AG08395 (cell line): ENCODE measurements at regions not wholly inside any gene's neighbourhood (a gene's known extent, or its start where the extent isn't known, plus 50 kb on each side); places are given as distances from the start of the nearest gene placed in this dataset.
A peak's percentile ranks its signal among the peaks of the same experiment; 100 is the strongest.

Experiments
- DNase-seq: peaks from one replicate; pipeline ENCODE4 v3.0.0; 2012; ENCODE audit warnings: mixed read lengths, low spot score

DNA sequence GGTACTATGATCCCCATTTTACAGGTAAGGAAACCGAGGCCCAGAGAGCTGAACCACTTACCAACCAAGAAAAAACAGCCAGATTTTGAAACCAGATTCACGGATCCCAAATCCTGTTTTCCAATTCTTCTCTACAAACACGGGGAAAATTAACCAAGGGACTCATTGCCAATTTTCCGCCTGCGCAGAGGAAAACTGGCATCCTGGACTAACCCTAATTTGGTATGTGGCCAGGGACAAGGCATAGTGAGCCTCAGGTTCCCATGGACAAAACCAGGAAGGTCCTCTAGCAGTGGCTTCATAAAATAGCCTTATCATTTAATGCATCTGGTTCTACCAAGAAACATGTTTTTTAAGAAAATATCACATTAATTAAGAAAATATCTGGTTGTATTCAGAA, 517.3 kb downstream of the MED13L start:
- DNase-seq, result no peak

DNA sequence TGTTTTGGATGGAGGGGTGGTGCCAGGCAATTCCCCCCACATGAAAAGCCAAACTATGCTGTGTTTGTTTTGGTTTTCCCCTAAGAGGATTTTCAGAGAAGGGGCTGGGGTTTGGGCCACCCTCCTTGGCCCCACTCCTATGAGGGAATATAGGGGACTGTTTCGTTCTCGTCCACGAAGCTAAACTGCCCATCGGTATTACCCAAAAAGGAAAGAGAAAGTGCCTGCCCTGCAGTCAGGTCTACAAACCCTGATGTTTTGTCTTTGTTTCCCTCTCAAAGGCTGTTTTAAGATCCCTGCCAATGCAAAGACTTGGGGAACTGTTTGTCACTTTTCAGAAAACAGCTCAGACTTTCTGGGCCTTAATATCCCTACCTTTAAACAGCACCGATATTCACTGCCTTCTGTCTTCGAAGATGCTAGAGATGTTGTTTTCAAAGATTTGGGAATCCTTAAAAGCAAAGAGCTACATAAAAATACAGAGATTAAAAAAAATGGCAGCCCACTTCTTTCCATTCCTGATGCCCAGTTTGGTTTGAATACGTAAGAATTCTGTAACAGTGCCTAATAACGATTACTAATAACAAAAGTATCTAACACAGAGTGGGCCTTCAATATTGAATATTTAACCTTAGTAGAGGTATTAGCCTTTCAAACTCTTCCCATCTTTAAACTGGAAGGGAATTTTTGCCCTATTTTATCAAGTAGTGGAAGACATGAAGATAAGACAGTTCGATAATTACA, 518.4 kb downstream of the MED13L start:
- no peak for DNase-seq

DNA sequence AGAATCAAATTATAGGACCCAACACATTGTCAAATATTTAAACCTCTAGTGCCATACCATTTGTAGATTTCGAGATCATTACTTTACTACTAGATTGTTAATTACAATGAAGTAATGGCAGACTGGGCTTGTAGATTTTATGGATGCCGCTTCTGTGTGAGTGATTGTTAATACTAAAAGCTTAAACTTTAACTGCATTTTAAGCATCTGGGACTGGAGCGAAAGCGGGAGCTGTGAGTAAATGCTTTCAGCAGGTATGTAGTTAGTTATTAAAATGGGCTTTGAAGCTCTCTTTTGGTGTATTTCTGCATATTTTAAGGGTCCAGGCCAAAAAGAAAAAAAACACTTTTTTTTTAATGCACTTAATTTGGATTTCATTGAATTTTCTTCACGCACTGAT, 519.3 kb downstream of the MED13L start:
- DNase-seq, result no peak

DNA sequence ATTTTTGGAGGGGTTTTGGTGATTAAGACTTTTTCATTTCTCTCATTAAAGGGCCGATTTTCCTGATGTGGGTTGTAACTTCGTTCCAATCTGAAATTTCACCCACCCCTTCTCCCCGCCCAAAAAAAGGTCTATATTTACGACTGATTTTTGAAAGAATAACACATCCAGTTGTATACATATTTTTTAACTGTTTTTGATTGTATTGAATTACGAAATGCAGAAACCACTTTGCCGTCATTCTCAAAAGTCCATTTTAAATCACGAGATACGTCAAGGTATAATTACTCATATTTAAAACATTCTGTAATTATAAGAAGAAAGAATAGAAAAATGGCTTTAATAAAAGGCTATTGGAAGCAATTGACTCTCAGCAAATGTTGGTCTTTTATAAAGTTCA, 520.7 kb downstream of the MED13L start:
- no peak for DNase-seq

DNA sequence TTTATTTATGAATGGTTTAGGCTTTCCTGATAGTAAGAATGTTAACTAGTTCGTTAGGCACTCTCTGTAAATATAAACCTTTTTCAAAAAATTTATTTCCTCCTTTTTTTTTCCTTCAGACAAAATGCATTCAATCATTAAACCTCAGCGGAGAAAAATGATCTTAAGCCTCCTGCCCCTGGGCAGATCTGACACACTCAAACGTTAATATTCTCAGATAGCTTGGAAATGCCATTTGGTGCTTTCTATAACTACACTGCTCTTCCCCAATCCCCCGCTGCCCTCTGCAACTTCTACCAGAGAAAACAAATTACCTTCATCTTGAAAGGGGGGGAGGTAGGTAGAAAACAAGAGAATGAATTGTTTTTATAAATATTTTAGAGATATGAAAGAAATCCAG, 521.2 kb downstream of the MED13L start:
- DNase-seq, result no peak

DNA sequence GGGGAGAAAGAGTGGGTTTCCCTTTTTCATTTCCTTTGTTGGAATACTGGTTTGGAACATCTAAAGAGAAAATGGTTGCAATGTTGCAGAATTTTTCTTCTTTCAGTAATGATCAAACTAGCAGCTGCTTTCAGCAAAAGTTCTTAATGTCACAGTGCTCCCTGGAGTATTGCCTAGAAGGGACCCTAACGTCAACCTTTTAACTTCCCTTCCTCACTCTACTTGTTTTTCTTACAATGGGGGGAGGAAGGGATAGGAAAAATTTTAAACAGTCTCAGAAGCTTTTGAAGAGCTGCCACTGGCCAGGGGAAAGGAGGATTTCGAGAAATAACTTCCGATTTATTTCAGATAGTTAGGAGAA, 521.8 kb downstream of the MED13L start:
- no peak for DNase-seq

DNA sequence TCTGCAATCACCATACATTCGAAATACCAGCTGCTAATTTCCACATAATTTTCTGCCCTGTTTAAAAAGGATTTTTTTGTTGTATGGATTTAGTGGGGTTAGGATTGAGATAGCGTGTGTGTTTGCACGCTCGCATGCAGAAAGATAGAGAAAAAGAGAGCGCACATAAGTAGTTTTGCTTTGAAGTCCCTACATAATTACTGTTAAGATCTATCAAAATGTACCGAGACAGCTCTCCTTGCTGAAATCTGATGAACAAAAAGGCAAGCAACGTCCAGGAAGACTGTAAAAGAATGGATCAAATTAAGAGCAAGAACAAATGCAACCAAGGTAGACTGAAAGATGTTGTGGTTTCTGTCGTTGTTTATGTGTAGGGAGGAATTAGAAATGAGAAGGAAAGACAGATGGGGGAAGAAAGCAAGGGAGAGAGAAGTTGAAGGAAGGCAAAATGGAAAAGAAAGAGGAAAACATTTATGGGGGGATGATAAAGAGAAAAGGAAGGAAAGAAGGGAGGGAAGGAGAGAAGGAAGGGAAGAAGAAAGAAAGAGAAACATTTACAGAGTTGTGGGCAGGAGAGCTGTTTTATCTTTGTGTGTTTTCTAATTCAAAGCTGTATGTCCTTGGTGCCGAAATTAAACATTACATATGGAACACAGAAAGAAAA, 522.3 kb downstream of the MED13L start:
- DNase-seq, result no peak

DNA sequence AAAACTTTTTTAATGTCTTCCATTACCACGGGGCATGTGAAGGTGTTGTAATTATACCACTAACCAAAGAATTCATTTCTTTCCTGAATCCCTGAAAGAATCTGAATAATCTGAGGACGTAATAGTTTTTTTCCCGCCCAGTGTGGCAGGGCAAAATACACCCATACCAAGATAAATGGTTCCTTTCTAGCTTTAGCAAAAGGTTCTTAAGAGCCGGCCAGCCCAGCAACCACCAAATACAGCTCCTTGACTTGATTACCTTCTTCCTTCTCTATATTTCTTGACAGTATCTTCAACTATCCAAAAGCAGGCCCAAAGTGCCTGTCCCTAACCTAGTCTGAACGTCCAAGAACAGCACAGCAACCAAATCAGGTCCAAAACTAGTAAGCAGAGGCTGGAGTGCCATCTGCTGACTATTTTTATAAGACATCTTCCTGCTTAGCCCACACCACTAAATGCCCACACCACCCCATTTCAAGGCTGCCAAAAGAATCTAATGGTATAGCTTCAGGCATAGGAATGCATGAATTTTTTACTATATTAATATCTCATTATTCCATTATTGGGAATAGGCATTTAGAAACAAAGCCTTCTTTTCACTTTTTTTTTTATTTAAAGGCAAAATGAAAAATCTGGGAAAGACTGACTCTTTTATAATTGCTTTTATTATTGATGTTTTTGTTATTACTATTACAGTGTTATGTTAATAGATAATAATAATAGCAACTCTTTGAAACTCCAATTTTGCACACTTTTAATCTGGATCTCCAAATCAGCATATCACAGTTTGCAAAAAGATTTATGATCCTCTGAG, 524.4 kb downstream of the MED13L start:
- peak; percentile 82 for DNase-seq

DNA sequence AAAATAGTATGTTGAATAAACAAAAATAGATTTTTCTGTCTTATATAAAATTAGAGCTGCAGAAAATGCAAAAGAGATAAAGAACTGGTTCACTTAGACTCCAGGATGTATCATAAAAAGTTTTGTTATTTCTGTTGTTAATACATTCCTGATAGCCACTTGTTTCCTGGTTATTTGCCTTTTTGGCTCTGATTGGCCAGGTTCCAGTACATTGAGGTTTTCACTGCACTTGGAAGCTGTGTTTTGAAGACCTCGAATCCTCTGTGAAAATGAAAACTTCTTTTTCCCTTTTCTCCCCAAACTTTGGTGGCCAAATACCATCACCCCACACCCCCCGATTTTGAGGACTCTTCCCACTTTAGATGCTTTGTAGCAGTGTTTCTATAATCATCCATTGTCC, 525.3 kb downstream of the MED13L start:
- DNase-seq, result peak; percentile 13

DNA sequence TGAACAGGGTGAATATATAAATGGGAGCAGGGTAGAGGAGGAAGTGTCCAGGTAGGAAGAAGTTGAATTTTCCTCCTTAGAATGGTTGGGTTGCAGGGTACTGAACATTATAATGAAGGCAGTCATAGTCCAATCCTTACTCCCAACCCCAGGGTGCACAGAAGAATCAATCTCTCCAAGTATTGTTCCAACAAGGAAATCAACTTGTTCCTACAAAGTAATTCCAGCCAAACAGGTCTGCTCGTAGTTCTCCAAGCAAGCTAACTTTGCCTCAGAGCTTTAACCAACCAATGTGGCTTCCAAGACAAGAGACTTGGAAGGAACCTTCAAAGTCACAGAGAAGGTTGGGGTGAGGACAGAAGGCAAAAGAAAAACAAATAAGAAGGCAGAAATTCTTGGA, 527.2 kb downstream of the MED13L start:
- DNase-seq, result no peak

DNA sequence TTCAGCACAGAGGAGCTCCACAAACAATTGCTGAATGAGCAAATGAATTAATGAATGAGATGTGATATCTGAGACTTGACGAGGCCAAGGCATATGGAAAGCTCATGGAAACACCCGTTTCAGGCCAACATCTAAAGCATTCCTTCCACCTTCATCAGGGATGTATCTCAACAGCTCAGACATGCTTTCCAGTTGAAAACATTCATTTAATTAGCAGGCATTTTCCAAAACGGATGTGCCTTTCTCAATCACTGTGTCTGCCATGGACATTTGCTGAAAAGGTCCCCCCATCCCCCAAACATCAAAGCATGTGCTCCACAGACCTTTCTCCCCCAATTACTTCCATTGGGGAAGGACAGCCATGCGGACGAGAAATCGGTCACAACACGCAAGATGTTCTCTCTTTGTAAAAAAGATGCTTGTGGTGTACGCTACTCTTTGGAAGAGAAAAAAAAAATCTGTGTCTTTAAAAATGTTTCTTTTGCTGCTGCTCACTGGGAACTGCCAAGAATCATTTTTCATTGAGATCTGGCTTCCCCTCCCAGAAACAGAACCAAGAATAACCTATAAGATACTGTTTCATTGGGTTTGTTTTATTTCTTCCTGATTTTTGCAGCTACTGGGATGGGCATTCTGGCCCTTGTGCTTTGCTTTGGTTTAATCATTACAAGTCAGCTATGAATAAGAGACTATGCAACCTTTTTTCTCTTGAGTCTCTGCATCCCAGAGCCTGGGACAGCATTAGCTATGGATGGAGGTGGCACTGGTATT, 528.2 kb downstream of the MED13L start:
- peak; percentile 54 for DNase-seq

DNA sequence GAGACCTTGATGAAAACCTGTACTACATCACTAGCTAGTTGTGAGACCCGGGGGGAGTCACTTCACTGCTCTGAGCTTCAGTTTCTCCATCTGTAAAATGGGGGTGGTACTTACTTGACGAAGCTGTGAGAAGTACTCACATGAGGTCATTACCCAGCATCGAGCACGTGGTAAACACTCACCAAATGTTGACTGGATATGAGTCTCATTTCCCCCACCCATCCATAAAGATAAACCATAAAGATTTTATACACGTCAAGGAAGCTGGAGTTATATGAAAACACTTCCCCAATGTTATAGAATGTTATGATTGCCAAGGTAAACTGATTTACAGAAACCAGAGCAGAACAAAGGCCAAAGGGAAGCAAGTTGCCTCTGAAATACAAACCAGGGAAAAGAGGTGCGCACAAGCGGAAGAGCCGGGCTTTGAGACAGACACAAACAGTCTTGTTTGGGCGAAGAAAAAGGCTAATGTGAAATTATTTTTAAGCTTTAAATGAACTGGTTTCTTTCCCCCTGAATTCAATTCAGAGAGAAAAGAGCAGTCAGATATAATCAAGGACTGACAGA, 536.8 kb downstream of the MED13L start:
- no peak for DNase-seq

DNA sequence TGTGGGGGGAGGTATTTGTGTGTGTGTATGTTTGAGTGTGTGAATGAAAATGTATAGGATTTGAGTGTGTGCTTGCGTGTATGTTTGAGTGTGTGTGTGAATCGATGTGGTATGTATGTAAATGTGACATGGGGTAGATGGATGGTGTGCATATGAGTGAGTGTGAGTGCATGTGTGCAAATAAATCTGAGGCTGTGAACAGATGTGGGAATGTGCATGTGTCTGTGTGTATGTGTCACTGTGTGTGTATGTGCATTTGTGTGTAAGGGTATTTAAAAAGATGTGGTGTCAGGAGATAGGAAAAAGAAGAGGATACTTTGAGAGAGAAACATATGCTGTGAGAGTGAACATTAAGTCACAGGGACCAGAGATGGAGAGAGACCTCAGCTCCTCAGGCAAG, 539.6 kb downstream of the MED13L start:
- no peak for DNase-seq

DNA sequence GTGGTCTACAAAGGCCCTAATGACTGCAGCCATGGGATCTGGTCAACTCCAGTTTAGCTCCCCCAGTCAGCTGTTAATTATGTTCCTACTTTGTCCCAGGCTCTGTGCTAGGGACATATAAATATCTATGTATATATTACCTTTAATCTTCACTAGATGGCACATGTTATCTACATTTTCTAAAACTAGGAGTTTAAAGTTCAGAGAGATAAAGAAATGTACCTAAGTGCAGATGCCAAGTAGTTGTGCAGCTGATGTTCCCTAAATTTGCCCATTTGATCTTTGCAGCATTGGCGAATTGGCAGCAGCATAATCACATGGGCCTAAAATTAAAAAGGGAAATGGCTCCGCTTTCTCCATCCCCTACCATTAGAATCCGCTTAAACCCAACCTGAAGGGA, 541.1 kb downstream of the MED13L start:
- DNase-seq, result no peak

DNA sequence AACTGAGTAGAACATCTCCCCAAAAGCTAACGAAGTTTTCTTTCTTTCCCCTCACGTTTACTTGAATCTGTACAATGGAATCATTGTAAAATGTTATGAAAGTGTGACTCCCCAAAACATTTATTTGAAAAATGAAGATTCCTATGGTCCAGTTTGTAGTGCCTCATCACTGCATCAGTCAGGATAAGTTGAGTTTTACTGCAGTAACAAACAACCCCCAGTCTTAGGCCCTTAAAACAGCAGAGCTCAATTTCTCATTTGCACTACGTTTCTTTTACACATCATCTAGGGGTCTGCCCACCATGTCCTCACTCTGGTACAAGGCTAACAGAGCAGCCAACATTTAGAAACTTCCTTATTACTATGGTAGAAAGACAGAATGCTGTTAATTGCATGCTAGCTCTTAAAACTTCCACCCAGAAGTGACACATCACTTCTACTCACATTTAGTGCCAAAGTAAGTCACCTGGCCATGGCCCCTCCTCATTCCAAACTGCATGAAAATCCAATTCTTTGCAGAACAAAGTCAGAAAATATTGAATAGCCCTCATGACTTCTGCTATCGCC, 546.4 kb downstream of the MED13L start:
- DNase-seq, result no peak

DNA sequence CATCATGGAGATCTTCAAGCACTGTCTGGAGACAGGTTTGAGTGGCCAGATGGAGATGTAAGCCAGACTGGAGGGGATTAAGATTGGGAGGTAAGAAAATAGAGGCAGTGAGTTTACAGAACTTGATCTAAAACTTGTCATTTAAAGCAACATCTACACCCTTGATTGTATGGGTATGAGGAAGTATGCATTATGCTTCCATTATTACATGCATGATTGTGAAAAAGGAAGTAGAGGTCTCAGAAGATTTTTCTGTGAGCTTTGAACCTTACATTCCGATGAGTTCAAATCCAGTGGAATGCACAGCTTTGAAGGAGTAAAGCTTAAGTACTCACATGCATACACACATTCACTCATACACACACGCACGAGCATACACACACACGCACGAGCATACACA, 550.8 kb downstream of the MED13L start:
- DNase-seq, result no peak

DNA sequence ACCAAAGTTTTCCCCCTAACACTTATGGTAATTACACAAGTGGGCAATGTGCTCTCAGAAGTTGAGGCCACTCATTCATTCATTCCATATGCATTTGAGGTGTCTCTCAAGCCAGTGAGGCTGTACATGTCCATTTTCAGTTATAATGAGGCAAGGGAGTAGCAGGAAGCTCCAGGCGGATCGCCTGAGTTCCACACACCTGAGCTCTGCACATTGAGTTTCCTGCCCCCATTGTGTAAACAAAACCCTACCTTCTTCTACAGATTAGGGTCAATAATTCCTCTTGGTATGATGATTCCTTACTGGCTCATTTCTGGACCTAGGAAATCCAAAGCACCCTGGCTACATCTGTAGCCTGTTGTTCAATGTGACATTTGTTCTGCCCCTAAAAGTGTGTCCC, 555.3 kb downstream of the MED13L start:
- DNase-seq, result no peak

DNA sequence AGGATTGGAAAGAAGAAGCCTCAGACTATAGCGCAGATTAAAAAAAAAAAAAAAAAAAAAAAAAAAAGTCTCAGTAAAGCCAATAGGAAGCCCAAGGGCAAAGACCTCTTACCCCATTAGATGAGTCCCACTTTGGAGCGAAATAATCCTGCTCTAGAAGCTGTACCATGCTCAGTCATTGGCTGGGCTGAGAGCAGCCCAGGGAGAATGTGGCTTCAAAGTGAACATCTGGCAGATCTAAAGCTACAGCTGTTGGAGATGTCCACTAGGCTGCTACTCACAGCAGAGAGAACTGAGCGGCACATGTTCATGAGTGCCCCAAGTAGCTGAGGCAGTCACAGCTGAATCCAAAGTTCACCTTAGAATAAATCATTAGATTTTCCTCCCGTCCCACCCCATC, 560.9 kb downstream of the MED13L start:
- no peak for DNase-seq

DNA sequence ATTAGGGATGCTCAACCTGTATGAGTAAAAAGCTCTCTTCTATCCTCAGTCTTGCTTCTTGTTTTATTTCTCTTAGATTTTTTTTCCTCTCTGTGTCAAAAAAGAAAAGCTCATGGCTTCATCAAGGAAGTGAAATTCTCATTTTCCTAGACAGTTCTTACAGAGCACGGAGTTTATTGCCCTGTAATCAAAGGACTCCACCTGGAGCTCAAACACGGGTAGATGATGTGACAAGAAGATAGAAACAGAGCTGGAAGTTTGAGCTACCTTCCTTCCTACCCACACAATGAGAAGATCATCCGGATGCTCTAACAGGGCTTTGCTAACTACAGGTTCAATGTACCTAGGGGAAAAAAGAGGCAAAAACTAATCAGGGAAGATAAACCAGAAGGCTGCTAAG, 564.8 kb downstream of the MED13L start:
- DNase-seq, result no peak

DNA sequence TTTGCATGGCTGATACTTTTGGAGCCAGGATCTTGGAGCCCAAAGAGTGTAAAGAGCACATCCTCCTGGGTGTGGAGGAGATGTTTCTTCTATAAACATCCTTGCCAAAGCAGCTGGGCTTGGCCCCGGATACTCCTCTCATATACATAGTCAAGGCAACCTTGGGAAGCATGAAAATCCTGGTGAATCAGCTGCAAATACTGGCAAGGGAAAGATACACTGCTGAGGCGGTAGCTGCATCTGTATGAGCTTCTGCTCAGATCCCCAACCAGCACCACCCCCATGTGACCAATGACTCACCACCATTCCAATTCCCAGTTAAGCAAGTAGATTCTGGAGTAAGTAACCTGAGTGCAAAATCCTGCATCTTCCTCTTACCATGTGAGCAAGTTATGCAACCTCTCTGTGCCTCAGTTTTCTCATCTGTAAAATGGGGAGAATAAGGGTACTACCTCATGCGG, 567.4 kb downstream of the MED13L start:
- peak; percentile 76 for DNase-seq

DNA sequence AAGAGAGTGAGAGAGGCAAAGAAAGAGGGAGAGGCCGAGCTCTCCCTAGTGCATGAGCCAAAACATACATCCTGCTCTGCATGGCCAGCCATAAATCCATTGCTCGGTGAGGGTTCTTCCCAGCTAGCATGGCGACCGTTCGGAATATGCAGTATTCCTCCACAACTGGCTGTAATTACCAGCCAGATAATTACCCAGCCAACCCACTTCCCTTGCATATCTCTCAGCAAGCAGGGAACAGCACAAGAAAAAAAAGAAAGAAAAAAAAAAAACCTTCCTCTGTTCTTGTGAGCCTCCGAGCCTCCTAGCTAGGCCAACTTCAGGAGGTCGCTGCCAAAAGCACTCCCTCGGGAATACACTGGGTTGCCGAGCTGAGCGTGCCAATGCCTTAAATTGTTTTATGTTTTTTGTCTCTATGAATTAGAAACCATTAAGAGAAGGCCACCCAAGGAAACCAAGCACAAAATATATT, 567.9 kb downstream of the MED13L start:
- peak; percentile 27 for DNase-seq
